HG02759 (cell line): ENCODE measurements at regions not wholly inside any gene's neighbourhood (a gene's known extent, or its start where the extent isn't known, plus 50 kb on each side); places are given as distances from the start of the nearest gene placed in this dataset.
"Not testable (repeated sequence)": the region's sequence is repeated elsewhere in the genome, so short reads cannot be mapped to it uniquely, and the experiment has no call there.

Experiments
- ATAC-seq: cut with Tn5 transposase; IDR thresholded peaks from one replicate; pipeline ENCODE4 v1.9.1; 2021; ENCODE audit warnings: mild to moderate bottlenecking, moderate library complexity; ENCODE audit not compliant: unreplicated experiment

- no peak for ATAC-seq
Observed at GRCh38 chr20:51306081-51306480, 236.4 kb downstream of the NFATC2 start.

DNA sequence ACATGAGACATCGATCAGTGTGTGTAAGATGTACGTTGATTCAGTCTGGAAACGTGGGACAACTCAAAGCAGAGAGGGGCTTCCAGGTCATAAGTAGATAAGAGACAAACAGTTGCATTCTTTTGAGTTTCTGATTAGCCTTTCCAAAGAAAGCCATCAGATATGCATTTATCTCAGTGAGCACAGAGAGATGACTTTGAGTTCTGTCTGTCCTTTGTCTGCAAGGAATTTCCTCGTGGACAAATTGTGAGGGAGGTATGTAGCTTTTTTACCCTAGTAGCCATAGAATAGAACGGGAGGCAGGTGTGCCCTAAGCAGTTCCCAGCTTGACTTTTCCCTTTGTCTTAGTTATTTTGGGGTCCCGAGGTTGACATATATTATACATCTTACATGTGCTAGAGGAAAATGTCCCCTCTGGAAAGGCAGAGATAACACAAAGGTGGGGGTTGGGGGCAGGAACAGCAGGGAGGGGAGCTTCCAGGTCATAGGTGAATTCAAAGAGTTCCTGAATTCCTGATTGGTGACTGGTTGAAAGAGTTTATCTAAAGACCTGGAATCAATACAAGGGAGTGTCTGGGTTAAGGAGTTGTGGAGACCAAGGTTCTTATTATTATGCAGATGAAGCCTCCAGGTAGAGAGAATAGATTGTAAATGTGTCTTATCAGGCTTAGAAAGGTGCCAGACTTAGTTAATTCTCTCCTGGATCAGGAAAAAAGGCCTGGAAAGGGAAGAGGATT lies 237.0 kb downstream of the NFATC2 start:
- no peak for ATAC-seq

DNA sequence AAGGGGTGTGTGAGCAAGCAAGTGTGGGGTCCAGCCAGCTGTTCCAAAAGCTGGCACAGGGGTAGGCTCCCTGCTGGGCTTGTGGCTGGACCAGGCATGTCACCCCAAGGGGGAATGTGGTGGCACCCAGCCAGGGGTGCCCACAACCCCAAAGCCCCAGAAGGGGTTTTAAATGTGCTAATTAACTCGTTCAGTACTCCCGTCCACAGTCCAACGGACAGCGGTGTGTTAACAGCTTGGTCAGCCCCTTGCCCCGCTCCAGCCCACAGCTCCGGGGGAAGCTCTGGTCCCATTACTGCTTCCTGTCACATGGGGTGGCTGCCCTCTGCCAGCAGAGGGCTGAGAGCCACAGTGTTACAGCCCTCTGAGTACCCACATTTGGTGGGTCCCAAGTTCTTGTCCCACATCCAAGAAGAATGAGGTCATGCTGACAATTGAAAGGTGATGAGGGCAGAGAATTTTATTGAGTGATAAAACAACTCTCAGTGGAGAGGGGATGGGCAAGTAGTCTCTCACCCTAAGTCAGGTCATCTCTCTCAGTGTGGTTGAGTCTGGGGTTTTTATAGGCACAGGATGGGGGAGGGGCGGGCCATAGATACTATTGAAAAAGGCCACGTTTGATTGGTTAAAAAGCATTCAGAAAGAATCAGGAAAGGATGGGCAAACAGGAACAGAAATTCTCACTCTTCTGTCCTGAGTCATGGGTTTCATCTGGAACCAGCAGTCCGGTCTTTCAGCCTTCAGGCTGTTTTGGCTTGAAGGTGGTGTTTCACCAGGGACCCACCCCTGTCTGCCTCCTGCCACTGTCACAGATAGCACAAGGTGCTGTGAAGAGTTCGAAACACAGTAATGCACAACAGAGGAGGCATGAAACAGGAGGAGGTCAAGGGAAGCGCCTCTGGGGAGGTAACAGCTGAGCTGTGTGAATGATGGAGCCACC lies 238.5 kb downstream of the NFATC2 start:
- no peak for ATAC-seq

DNA sequence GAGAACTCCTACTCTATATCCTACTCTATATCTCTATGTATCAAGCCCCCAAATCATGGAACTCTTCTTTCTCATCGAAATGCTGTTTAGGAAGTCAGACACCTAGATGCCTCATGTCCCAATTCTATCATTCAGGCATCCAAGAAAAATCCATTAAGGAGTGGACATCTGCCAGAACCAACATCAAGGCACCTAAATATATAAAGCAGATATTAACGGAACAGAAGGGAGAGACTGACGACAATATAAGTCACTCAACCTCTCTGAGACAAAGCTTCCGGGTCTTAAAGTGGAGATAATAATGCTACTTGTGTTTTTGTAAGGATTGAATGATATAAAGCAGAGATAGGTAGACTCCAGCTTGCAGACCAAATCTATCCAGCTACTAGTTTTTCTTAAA lies 241.5 kb downstream of the NFATC2 start:
- no peak for ATAC-seq

- no peak for ATAC-seq
Observed at GRCh38 chr20:51300104-51300503, 242.4 kb downstream of the NFATC2 start.

DNA sequence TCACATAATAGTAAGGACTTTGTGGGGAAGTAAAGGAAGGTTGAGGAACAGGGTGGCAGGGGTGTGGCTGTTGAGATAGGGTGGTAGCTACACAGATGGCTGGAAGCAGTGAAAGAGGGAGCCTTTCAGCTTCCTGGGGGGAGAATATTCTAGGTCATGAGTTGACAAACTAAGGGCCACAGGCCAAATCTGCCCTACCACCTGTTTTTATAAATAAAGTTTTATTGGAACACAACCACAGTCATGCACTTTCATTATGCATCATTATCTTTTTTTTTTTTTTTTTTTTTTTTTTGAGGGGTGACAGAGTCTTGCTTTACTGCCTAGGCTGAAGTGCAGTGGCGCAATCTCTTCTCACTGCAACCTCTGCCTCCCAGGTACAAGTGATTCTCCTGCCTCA lies 243.1 kb downstream of the NFATC2 start:
- ATAC-seq = no peak

- no peak for ATAC-seq
Observed at GRCh38 chr20:51298141-51298749, 244.3 kb downstream of the NFATC2 start.

GRCh38 chr20:51287628-51288413 lies 254.7 kb downstream of the NFATC2 start:
- ATAC-seq = no peak

- no peak for ATAC-seq
Observed at GRCh38 chr20:51286758-51287157, 255.8 kb downstream of the NFATC2 start.

DNA sequence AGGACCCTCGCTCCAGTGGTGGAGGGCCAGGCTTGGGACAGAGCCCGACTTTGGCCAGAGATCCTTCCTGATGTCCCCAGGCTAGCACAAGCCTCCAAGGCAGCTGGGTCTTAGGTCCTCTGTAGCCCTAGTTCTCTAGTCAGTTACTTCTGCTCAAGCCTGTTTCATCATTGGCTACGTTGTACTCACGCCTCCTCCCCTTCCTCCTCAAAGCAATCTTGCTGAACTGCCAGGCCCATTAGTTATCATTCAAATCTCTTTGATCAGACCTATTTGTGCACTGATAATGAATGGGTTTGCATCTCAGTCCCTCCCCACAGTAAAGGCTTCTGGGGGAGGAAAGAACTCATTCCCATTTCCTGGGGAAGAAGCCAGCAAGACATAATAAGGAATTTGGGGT lies 256.8 kb downstream of the NFATC2 start:
- ATAC-seq = no peak

GRCh38 chr20:51284871-51285270 lies 257.6 kb downstream of the NFATC2 start:
- no peak for ATAC-seq

DNA sequence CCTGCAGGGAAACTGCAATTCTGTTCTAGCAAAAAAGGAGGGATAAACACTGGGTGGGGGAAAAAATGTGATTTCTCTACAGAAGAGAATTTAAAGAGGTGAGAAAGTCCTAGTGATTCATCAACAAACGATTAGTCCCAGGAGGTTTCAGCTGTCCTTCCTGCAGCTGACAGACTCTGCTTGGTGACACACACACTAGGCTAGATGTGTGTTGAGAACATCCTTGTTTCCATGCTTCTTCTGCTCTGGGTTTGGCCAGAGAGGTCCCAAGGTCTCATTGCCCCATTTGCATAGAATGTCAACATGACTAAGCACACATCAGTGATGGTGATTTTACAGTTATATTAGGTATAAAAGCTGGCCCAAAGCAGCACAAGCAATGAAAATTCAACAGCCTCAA lies 258.3 kb downstream of the NFATC2 start:
- ATAC-seq = no peak

GRCh38 chr20:51281521-51281920 lies 258.6 kb upstream of the KCNG1 start:
- no peak for ATAC-seq

- no peak for ATAC-seq
Observed at GRCh38 chr20:51280047-51280446, 257.1 kb upstream of the KCNG1 start.

- ATAC-seq = no peak
Observed at GRCh38 chr20:51277961-51278360, 255.1 kb upstream of the KCNG1 start.

DNA sequence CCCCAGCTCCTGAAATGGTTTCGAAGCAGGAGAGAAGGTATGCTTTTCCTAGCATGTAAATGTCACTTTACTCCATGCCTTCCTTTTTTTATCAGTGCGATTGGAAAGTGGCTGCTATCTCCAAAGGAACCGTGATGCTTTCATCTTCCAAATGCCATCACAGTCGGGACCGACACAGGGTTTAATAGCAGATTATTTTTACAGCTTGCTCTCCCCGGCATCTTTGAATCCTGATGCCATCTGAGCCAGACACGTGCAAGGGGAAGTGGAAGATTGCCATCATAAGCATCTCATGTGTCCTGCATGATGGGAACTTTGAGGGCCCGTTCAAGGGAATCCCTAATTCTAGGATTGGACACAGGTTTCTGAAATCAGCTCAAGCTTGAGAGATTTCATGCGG lies 253.4 kb upstream of the KCNG1 start:
- ATAC-seq = no peak

DNA sequence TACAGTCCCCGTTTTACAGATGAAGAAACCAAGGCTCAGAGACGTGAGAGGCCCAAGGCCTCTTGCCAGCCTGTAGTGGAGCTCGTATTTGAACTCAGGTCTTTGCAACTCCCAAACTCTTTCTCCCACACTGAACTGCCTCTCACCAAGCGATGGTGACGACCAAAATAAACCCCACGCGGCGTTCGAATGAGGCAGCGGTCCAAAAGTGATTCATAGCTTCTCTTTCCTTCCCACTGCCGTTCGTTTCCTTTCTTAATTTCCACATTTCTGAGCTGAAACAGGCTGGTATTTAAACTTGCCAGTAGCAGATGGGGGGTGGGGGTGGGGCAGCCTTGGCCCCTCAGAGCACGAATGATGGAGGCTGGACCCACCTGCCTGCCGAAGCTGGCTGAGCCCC lies 252.9 kb upstream of the KCNG1 start:
- no peak for ATAC-seq

DNA sequence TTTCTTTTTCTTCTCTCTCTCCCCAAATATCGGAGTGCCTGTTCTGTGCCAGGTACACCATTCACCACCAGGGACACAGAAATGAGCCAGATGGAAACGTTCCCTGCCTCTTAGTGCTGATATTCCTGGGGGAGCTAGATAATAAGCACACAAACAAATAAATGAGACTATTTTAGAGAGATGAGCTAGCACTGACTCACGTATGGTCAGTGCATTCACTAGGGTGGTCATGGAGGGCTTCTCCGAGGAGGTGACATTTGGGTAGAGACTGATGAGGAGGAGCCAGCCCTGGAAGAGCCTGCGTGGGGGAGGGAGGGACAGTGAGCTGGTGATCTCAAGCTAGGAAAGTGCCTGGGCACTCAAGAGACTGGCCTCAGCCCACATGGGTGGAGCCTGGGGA lies 252.3 kb upstream of the KCNG1 start:
- no peak for ATAC-seq

DNA sequence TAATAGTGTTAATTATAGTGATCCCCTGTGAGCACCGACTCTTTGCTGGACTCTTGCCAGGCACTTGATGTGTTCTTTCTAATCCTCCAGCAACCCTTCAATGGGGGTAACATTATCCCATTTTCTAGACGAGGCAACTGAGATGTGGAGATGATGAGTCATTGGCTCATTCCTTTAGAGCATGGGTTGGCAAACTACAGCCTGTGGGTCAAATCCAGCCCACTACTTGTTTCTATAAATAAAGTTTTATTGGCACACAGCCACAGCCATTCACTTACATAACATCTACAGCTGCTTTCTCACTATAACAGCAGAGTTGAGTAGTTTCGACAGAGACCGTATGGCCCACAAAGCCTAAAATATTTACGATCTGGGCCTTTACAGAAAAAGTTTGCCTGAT lies 249.5 kb upstream of the KCNG1 start:
- no peak for ATAC-seq

GRCh38 chr20:51271931-51272330 lies 249.0 kb upstream of the KCNG1 start:
- no peak for ATAC-seq

- not testable (repeated sequence) for ATAC-seq
Observed at GRCh38 chr20:51271289-51271688, 248.4 kb upstream of the KCNG1 start.
